Trophoblast cell (in vitro differentiated cells and primary cell): ENCODE measurements at regions not wholly inside any gene's neighbourhood (a gene's known extent, or its start where the extent isn't known, plus 50 kb on each side); places are given as distances from the start of the nearest gene placed in this dataset.

ENCODE experiments used
- DNase-seq, 2 donors: peaks; one replicate each; pipeline ENCODE4 v3.0.0-alpha.2; 2016
- H2AFZ ChIP-seq: 2 replicates; pipeline ENCODE4 v1.6.1; 2013; ENCODE audit warnings: low read length, moderate library complexity, mild to moderate bottlenecking; ENCODE audit not compliant: insufficient read depth, poor library complexity
- H2AK5ac ChIP-seq: 2 replicates; pipeline ENCODE4 v1.6.1; 2013; ENCODE audit warnings: mild to moderate bottlenecking, low read length
- H2BK120ac ChIP-seq: 2 replicates; pipeline ENCODE4 v1.6.1; 2013; ENCODE audit warnings: low read length, mild to moderate bottlenecking, moderate library complexity; ENCODE audit not compliant: insufficient read depth, poor library complexity
- H2BK12ac ChIP-seq: 2 replicates; pipeline ENCODE4 v1.6.1; 2013; ENCODE audit warnings: mild to moderate bottlenecking, low read length, moderate library complexity
- H2BK5ac ChIP-seq: 2 replicates; pipeline ENCODE4 v1.6.1; 2013; ENCODE audit warnings: low read length, low read depth, moderate library complexity, mild to moderate bottlenecking; ENCODE audit not compliant: poor library complexity
- H3K14ac ChIP-seq: 2 replicates; pipeline ENCODE4 v1.6.1; 2013; ENCODE audit warnings: mild to moderate bottlenecking, low read length
- H3K18ac ChIP-seq: 2 replicates; pipeline ENCODE4 v1.6.1; 2013; ENCODE audit warnings: mild to moderate bottlenecking, low read length
- H3K23ac ChIP-seq: 2 replicates; pipeline ENCODE4 v1.6.1; 2013; ENCODE audit warnings: low read length
- H3K27ac ChIP-seq: 2 replicates; pipeline ENCODE4 v1.5.1; 2013; ENCODE audit warnings: low read depth, mild to moderate bottlenecking, inconsistent platforms, low read length, moderate library complexity
- H3K27me3 ChIP-seq: 2 replicates; pipeline ENCODE4 v1.6.1; 2013; ENCODE audit warnings: inconsistent platforms, mild to moderate bottlenecking, low read length, moderate library complexity; ENCODE audit not compliant: insufficient read depth
- H3K36me3 ChIP-seq, 2 experiments: 1 replicate in 1 of 2; 2 replicates in 1 of 2; pipeline ENCODE4 v1.6.1; 2013; ENCODE audit warnings: low read length in 2 of 2, mild to moderate bottlenecking in 2 of 2, moderate library complexity in 1 of 2; ENCODE audit not compliant: insufficient read depth in 2 of 2, control insufficient read depth in 1 of 2
- H3K4ac ChIP-seq: 2 replicates; pipeline ENCODE4 v1.6.1; 2013; ENCODE audit warnings: low read depth, mild to moderate bottlenecking, low read length, moderate library complexity
- H3K4me1 ChIP-seq, 2 experiments: 1 replicate in 1 of 2; 2 replicates in 1 of 2; pipeline ENCODE4 v1.6.1; 2013; ENCODE audit warnings: low read length in 2 of 2, mild to moderate bottlenecking in 2 of 2, moderate library complexity in 1 of 2; ENCODE audit not compliant: insufficient read depth in 2 of 2, control insufficient read depth in 1 of 2
- H3K4me2 ChIP-seq: 2 replicates; pipeline ENCODE4 v1.6.1; 2013; ENCODE audit warnings: inconsistent platforms, mild to moderate bottlenecking, low read length, moderate library complexity
- H3K4me3 ChIP-seq: 2 replicates; pipeline ENCODE4 v1.5.1; 2013; ENCODE audit warnings: mild to moderate bottlenecking, low read depth, low read length, inconsistent platforms
- H3K79me1 ChIP-seq: one replicate; pipeline ENCODE4 v1.6.1; 2013; ENCODE audit warnings: low read length
- H3K79me2 ChIP-seq: 2 replicates; pipeline ENCODE4 v1.6.1; 2013; ENCODE audit warnings: low read length, mild to moderate bottlenecking; ENCODE audit not compliant: control insufficient read depth, insufficient read depth, poor library complexity
- H3K9ac ChIP-seq: 2 replicates; pipeline ENCODE4 v1.6.1; 2013; ENCODE audit warnings: mild to moderate bottlenecking, low read length
- H3K9me3 ChIP-seq: 2 replicates; pipeline ENCODE4 v1.6.1; 2013; ENCODE audit warnings: low read depth, mild to moderate bottlenecking, control low read depth, inconsistent platforms, low read length; ENCODE audit not compliant: insufficient read depth
- H4K12ac ChIP-seq: 2 replicates; pipeline ENCODE4 v1.6.1; 2013; ENCODE audit warnings: low read depth, mild to moderate bottlenecking, low read length, moderate library complexity
- H4K8ac ChIP-seq: 2 replicates; pipeline ENCODE4 v1.6.1; 2013; ENCODE audit warnings: low read depth, mild to moderate bottlenecking, low read length, moderate library complexity
- H4K91ac ChIP-seq: one replicate; pipeline ENCODE4 v1.6.1; 2013; ENCODE audit warnings: low read depth, mild to moderate bottlenecking, low read length, moderate library complexity
- WGBS: extraction: QIAGEN DNeasy Blood & Tissue Kit; methylation state at CpG from one replicate; pipeline ENCODE4 v1.1.7; 2013; ENCODE audit warnings: missing lambda C conversion rate; ENCODE audit not compliant: insufficient read length, insufficient coverage; ENCODE audit errors: extremely low coverage; 5-methylcytosine and 5-hydroxymethylcytosine counted together

- H3K4ac ChIP-seq: no peak overlapping the region
- H2BK12ac ChIP-seq: no peak overlapping the region
- H3K4me2 ChIP-seq: no peak overlapping the region
- H3K9ac ChIP-seq: no peak overlapping the region
- H2BK120ac ChIP-seq: no peak overlapping the region
- H3K4me1 ChIP-seq: peaks cover 2 to 6% of the 10 kb centered on the region in 2 experiments
- no peak overlapping the region for H3K4me3 ChIP-seq
- no peak overlapping the region for H4K12ac ChIP-seq
- H3K27ac ChIP-seq: no peak overlapping the region
- no peak overlapping the region for H3K18ac ChIP-seq
- H3K9me3 ChIP-seq: no peaks in the 10 kb centered on the region
- DNase-seq: no peak
- H2AFZ ChIP-seq: no peak overlapping the region
- no peak overlapping the region for H3K23ac ChIP-seq
- no CpG with 5 or more reads among the region's 3 CpGs for WGBS
- no peaks in the 10 kb centered on the region for H3K36me3 ChIP-seq
- no peaks in the 10 kb centered on the region for H3K79me1 ChIP-seq
- H2BK5ac ChIP-seq: no peak overlapping the region
- H3K14ac ChIP-seq: no peak overlapping the region
- H3K27me3 ChIP-seq: no peaks in the 10 kb centered on the region
- H2AK5ac ChIP-seq: no peak overlapping the region
- H4K8ac ChIP-seq: no peak overlapping the region
- H3K79me2 ChIP-seq: no peaks in the 10 kb centered on the region
- no peak overlapping the region for H4K91ac ChIP-seq
These were observed 78.7 kb upstream of the IGSF10 start for GRCh38 chr3:151539599-151539998.

- Histone ChIP-seq H4K91ac (no peak overlapping the region), H3K18ac (no peak overlapping the region), H3K4me2 (no peak overlapping the region), H3K4me1 (peaks cover 2 to 6% of the 10 kb centered on the region in 2 experiments), H2BK120ac (no peak overlapping the region), H3K79me2 (no peaks in the 10 kb centered on the region), H3K27ac (no peak overlapping the region), H2AK5ac (no peak overlapping the region), H3K14ac (no peak overlapping the region), H3K9ac (no peak overlapping the region), H3K79me1 (no peaks in the 10 kb centered on the region), H3K4ac (no peak overlapping the region), H4K8ac (no peak overlapping the region), H2BK5ac (no peak overlapping the region), H3K27me3 (no peaks in the 10 kb centered on the region), H2AFZ (no peak overlapping the region), H3K4me3 (no peak overlapping the region), H3K36me3 (no peaks in the 10 kb centered on the region), H4K12ac (no peak overlapping the region), H2BK12ac (no peak overlapping the region), H3K9me3 (no peaks in the 10 kb centered on the region), H3K23ac (no peak overlapping the region)
- WGBS: no CpG with 5 or more reads among the region's 15 CpGs
- no peak for DNase-seq
These were observed 77.9 kb upstream of the IGSF10 start for GRCh38 chr3:151538456-151539393.

GRCh38 chr3:151537726-151538125 lies 76.9 kb upstream of the IGSF10 start:
- Histone ChIP-seq H2BK12ac (no peak overlapping the region), H4K12ac (no peak overlapping the region), H3K36me3 (no peaks in the 10 kb centered on the region), H3K18ac (no peak overlapping the region), H3K9ac (no peak overlapping the region), H3K4me2 (no peak overlapping the region), H4K8ac (no peak overlapping the region), H2BK120ac (no peak overlapping the region), H2BK5ac (no peak overlapping the region), H2AK5ac (no peak overlapping the region), H2AFZ (no peak overlapping the region), H3K27ac (no peak overlapping the region), H3K9me3 (no peaks in the 10 kb centered on the region), H3K4me3 (no peak overlapping the region), H3K4ac (no peak overlapping the region), H3K14ac (no peak overlapping the region), H3K27me3 (no peaks in the 10 kb centered on the region), H3K23ac (no peak overlapping the region), H3K79me1 (no peaks in the 10 kb centered on the region), H3K4me1 (no peaks in the 10 kb centered on the region), H4K91ac (no peak overlapping the region), H3K79me2 (no peaks in the 10 kb centered on the region)
- no peak for DNase-seq
- WGBS: no CpG with 5 or more reads among the region's 3 CpGs

- Histone ChIP-seq H3K18ac (no peak overlapping the region), H2BK5ac (no peak overlapping the region), H3K9me3 (no peaks in the 10 kb centered on the region), H2AK5ac (no peak overlapping the region), H3K79me2 (no peaks in the 10 kb centered on the region), H3K4ac (no peak overlapping the region), H4K12ac (no peak overlapping the region), H3K4me1 (no peaks in the 10 kb centered on the region), H3K27me3 (no peaks in the 10 kb centered on the region), H3K27ac (no peak overlapping the region), H3K23ac (no peak overlapping the region), H3K4me2 (no peak overlapping the region), H3K14ac (no peak overlapping the region), H2AFZ (no peak overlapping the region), H3K36me3 (no peaks in the 10 kb centered on the region), H3K4me3 (no peak overlapping the region), H2BK120ac (no peak overlapping the region), H3K79me1 (no peaks in the 10 kb centered on the region), H2BK12ac (no peak overlapping the region), H4K91ac (no peak overlapping the region), H4K8ac (no peak overlapping the region), H3K9ac (no peak overlapping the region)
- DNase-seq: no peak
- WGBS: no CpG with 5 or more reads among the region's 2 CpGs
These were observed 65.9 kb upstream of the IGSF10 start for GRCh38 chr3:151526757-151527156.
